ENCODE measurements at regions not wholly inside any gene's neighbourhood (a gene's known extent, or its start where the extent isn't known, plus 50 kb on each side); places are given as distances from the start of the nearest gene placed in this dataset.

DNA sequence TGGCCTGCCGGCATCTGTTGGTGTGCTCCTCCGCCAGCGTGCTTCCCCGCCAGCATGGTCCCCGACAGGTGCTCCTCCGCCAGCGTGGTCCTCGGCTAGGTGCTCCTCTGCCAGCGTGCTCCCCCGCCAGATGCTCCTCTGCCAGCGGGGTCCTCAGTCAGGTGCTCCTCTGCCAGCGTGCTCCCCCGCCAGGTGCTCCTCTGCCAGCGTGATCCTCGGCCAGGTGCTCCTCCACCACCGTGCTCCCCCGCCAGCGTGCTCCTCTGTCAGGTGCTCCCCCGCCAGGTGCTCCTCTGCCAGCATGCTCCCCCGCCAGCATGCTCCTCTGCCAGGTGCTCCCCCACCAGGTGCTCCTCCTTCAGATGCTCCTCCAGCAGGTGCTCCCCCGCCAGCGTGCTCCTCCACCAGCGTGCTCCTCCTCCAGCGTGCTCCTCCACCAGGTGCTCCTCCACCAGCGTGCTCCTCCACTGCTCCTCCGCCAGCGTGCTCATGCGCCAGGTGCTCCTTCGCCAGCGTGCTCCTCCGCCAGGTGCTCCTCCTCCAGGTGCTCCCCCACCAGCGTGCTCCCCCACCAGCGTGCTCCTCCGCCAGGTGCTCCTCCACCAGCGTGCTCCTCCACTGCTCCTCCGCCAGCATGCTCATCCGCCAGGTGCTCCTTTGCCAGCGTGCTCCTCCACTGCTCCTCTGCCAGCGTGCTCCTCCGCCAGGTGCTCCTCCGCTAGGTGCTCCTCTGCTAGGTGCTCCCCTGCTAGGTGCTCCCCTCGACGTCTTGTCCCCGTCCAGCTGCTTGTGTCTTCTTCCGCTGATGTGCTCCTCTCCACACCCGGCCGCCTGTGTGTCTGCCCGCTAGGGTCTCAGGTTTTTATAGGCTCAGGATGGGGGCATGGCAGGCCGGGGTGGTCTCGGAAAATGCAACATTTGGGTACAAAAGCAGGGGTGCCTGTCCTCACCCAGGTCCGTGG is 223.0 kb downstream of the NRIP1 start:
- TF ChIP-seq SUZ12 (IDR thresholded peaks at IDR 0.05; ENCODE audit: extremely low read depth, insufficient read depth, insufficient read length), result no peak
- no peak for TF ChIP-seq ZNF274 (IDR thresholded peaks at IDR 0.05; ENCODE audit: low read depth, low read length)
- no peak for TF ChIP-seq YY1 (IDR thresholded peaks at IDR 0.05; ENCODE audit: insufficient read depth, insufficient read length)
